H1 (cell line): ENCODE measurements at regions not wholly inside any gene's neighbourhood (a gene's known extent, or its start where the extent isn't known, plus 50 kb on each side); places are given as distances from the start of the nearest gene placed in this dataset.

Experiments used
- CTCF ChIA-PET: fragments of 300-600 bp; sonication (Branson Sonifier 250); formaldehyde crosslinking; loops from one replicate; lab custom pipeline; 2021; ENCODE audit not compliant: partially characterized antibody; lab: Charles Lee
- POLR2A ChIA-PET: fragments of 300-600 bp; sonication (Branson Sonifier 250); formaldehyde crosslinking; loops from one replicate; lab custom pipeline; 2021; ENCODE audit warnings: inconsistent platforms; ENCODE audit not compliant: partially characterized antibody; lab: Charles Lee
- DNase-seq, 2 experiments: peaks; one replicate each; pipeline versions ENCODE4 v3.0.0 to v3.0.0-alpha.2; 2010 to 2022; ENCODE audit warnings: low spot score in 2 of 2, low read depth in 1 of 2, mixed read lengths in 1 of 2
- FAIRE-seq: peaks from 2 replicates; lab custom pipeline; 2011; peaks lifted over from hg19 to GRCh38; lab: Jason Lieb, UNC
- H2AFZ ChIP-seq: 2 replicates; pipeline ENCODE4 v1.8.1; 2012; ENCODE audit warnings: low read length, inconsistent platforms
- H2AK5ac ChIP-seq: 2 replicates; pipeline ENCODE4 v1.6.1; 2013; ENCODE audit warnings: low read depth, low read length
- H2BK120ac ChIP-seq: replicated peaks from 2 replicates; pipeline ENCODE3; 2013; ENCODE audit warnings: low read depth, low read length, inconsistent platforms
- H2BK12ac ChIP-seq: 2 replicates; pipeline ENCODE4 v1.6.1; 2013; ENCODE audit warnings: low read depth, low read length
- H2BK15ac ChIP-seq: 2 replicates; pipeline ENCODE4 v1.6.1; 2013; ENCODE audit warnings: low read length
- H2BK20ac ChIP-seq: 2 replicates; pipeline ENCODE4 v1.6.1; 2013; ENCODE audit warnings: low read length
- H2BK5ac ChIP-seq: 2 replicates; pipeline ENCODE4 v1.6.1; 2013; ENCODE audit warnings: low read depth, low read length
- H3K14ac ChIP-seq: 2 replicates; pipeline ENCODE4 v1.6.1; 2013; ENCODE audit warnings: inconsistent platforms; ENCODE audit not compliant: insufficient read length
- H3K18ac ChIP-seq: 2 replicates; pipeline ENCODE4 v1.6.1; 2013; ENCODE audit warnings: low read length; ENCODE audit errors: extremely low read depth
- H3K23ac ChIP-seq: 2 replicates; pipeline ENCODE4 v1.6.1; 2013; ENCODE audit warnings: inconsistent platforms; ENCODE audit not compliant: insufficient read length
- H3K23me2 ChIP-seq: 2 replicates; pipeline ENCODE4 v1.6.1; 2013; ENCODE audit warnings: low read depth, low read length
- H3K27ac ChIP-seq: 2 replicates; pipeline ENCODE4 v1.6.1; 2011; ENCODE audit warnings: low read depth, low read length, inconsistent platforms
- H3K27me3 ChIP-seq, 4 experiments: replicated peaks in 1 of 4; 1 replicate in 1 of 4; 2 replicates in 3 of 4; pipeline versions ENCODE4 v1.6.1 to v1.8.1; 2011 to 2013; ENCODE audit warnings: low read length in 3 of 4, mild to moderate bottlenecking in 3 of 4, inconsistent platforms in 2 of 4, mixed read lengths in 2 of 4, moderate library complexity in 1 of 4; ENCODE audit not compliant: control insufficient read depth in 3 of 4, insufficient read depth in 3 of 4; ENCODE audit errors: extremely low read depth in 1 of 4
- H3K36me3 ChIP-seq, 4 experiments: 2 replicates each; pipeline versions ENCODE4 v1.6.1 to v1.8.1; 2011 to 2013; ENCODE audit warnings: mild to moderate bottlenecking in 4 of 4, low read length in 3 of 4, moderate library complexity in 2 of 4, control low read depth in 1 of 4, inconsistent platforms in 1 of 4; ENCODE audit not compliant: insufficient read depth in 4 of 4, control insufficient read depth in 2 of 4
- H3K4ac ChIP-seq: replicated peaks from 2 replicates; pipeline ENCODE3; 2013; ENCODE audit warnings: low read length, low read depth, mixed read lengths, inconsistent platforms; ENCODE audit not compliant: insufficient read length
- H3K4me1 ChIP-seq, 4 experiments: replicated peaks in 1 of 4; 1 replicate in 1 of 4; 2 replicates in 3 of 4; pipeline versions ENCODE4 v1.6.1 to v1.8.1; 2011 to 2013; ENCODE audit warnings: low read length in 3 of 4, inconsistent platforms in 2 of 4, mixed read lengths in 1 of 4; ENCODE audit not compliant: insufficient read depth in 4 of 4, control insufficient read depth in 3 of 4
- H3K4me2 ChIP-seq, 2 experiments: 2 replicates each; pipeline versions ENCODE4 v1.6.1 to v1.8.1; 2011 to 2013; ENCODE audit warnings: low read depth in 2 of 2, low read length in 2 of 2, control low read depth in 1 of 2, inconsistent platforms in 1 of 2, mild to moderate bottlenecking in 1 of 2; ENCODE audit not compliant: insufficient read depth in 1 of 2
- H3K4me3 ChIP-seq, 4 experiments: fragments of 200-600, 300-600 bp in 1 of 4; sonication (generic), shearing (Covaris generic), sonication (Bioruptor Twin) in 1 of 4; 2 replicates each; pipeline versions ENCODE4 v1.5.1 to v1.8.1; 2011 to 2016; ENCODE audit warnings: low read length in 4 of 4, low read depth in 3 of 4, control low read depth in 2 of 4, inconsistent platforms in 2 of 4, mild to moderate bottlenecking in 2 of 4, mixed read lengths in 1 of 4, moderate library complexity in 1 of 4; ENCODE audit not compliant: insufficient read depth in 2 of 4; ENCODE audit errors: extremely low read depth in 1 of 4
- H3K56ac ChIP-seq: replicated peaks from 2 replicates; pipeline ENCODE3; 2013; ENCODE audit warnings: low read depth, mild to moderate bottlenecking, mixed read lengths, low read length, inconsistent platforms; ENCODE audit not compliant: insufficient read length
- H3K79me1 ChIP-seq: 2 replicates; pipeline ENCODE4 v1.6.1; 2013; ENCODE audit warnings: low read depth, low read length, control low read depth
- H3K79me2 ChIP-seq, 2 experiments: 2 replicates each; pipeline versions ENCODE4 v1.6.1 to v1.8.1; 2012 to 2013; ENCODE audit warnings: low read length in 2 of 2, mild to moderate bottlenecking in 2 of 2, inconsistent platforms in 1 of 2; ENCODE audit not compliant: insufficient read depth in 2 of 2, control insufficient read depth in 1 of 2
- H3K9ac ChIP-seq, 4 experiments: replicated peaks in 1 of 4; 1 replicate in 1 of 4; 2 replicates in 3 of 4; pipeline versions ENCODE4 v1.6.1 to v1.8.1; 2011 to 2013; ENCODE audit warnings: low read depth in 3 of 4, low read length in 3 of 4, control low read depth in 2 of 4, mild to moderate bottlenecking in 2 of 4, moderate library complexity in 2 of 4, inconsistent platforms in 1 of 4; ENCODE audit errors: extremely low read depth in 1 of 4
- H3K9me3 ChIP-seq, 2 experiments: 2 replicates each; pipeline versions ENCODE4 v1.6.1 to v1.8.1; 2012 to 2013; ENCODE audit warnings: mild to moderate bottlenecking in 2 of 2, moderate library complexity in 2 of 2, control low read depth in 1 of 2, inconsistent platforms in 1 of 2, low read depth in 1 of 2, low read length in 1 of 2, mixed read lengths in 1 of 2; ENCODE audit not compliant: insufficient read depth in 2 of 2
- H4K20me1 ChIP-seq, 2 experiments: replicated peaks in 1 of 2; 2 replicates each; pipeline versions ENCODE3 to v1.8.1; 2011 to 2013; ENCODE audit warnings: inconsistent platforms in 2 of 2, low read length in 2 of 2, mild to moderate bottlenecking in 1 of 2; ENCODE audit not compliant: insufficient read depth in 2 of 2, control insufficient read depth in 1 of 2
- H4K5ac ChIP-seq: 2 replicates; pipeline ENCODE4 v1.6.1; 2013; ENCODE audit warnings: low read length, low read depth, mixed read lengths, inconsistent platforms; ENCODE audit not compliant: insufficient read length
- H4K8ac ChIP-seq: 2 replicates; pipeline ENCODE4 v1.8.0; 2013; ENCODE audit warnings: mild to moderate bottlenecking, moderate library complexity, low read length, inconsistent platforms; ENCODE audit not compliant: insufficient read depth; ENCODE audit errors: extremely low read depth
- H4K91ac ChIP-seq: replicated peaks from 2 replicates; pipeline ENCODE3; 2013; ENCODE audit warnings: low read length, mixed read lengths, inconsistent platforms; ENCODE audit not compliant: insufficient read length
- ATF3 ChIP-seq: IDR thresholded peaks from 2 replicates; pipeline ENCODE4 v1.6.1; 2011; ENCODE audit warnings: low read depth, mild to moderate bottlenecking, low read length; ENCODE audit not compliant: insufficient read depth
- CEBPB ChIP-seq: IDR thresholded peaks from 2 replicates; pipeline ENCODE4 v1.6.1; 2012; ENCODE audit warnings: low read depth, low read length
- CHD2 ChIP-seq: IDR thresholded peaks from 2 replicates; pipeline ENCODE4 v1.6.1; 2012; ENCODE audit warnings: low read length, improper control_type of control experiment
- EZH2 ChIP-seq: fragments of 200-600 bp; sonication (generic); IDR thresholded peaks from 2 replicates; pipeline ENCODE4 v1.7.1; 2012; ENCODE audit warnings: low read depth, mild to moderate bottlenecking, moderate library complexity, low read length, inconsistent platforms; ENCODE audit not compliant: severe bottlenecking
- KDM5A ChIP-seq: fragments of 200-600 bp; IDR thresholded peaks from 2 replicates; pipeline ENCODE4 v1.7.1; 2012; ENCODE audit warnings: mild to moderate bottlenecking, low read length, inconsistent platforms, mixed read lengths
- POLR2A ChIP-seq, 2 experiments: IDR thresholded peaks; 1 replicate in 1 of 2; 2 replicates in 1 of 2; pipeline ENCODE4 v1.6.1; 2011; ENCODE audit warnings: low read depth in 2 of 2, low read length in 2 of 2, mild to moderate bottlenecking in 2 of 2; ENCODE audit errors: control extremely low read depth in 1 of 2
- SP4 ChIP-seq: IDR thresholded peaks from 2 replicates; pipeline ENCODE4 v1.6.1; 2012; ENCODE audit warnings: low read length, inconsistent platforms
- SUZ12 ChIP-seq: fragments of 200-600 bp; sonication (generic); IDR thresholded peaks from 2 replicates; pipeline ENCODE4 v1.6.1; 2012; ENCODE audit warnings: mild to moderate bottlenecking, inconsistent platforms, low read length, moderate library complexity, mixed read lengths
- TAF7 ChIP-seq: optimal IDR thresholded peaks from 2 replicates; pipeline ENCODE3; 2011; ENCODE audit warnings: low read depth, mild to moderate bottlenecking, inconsistent platforms, low read length, moderate library complexity, borderline replicate concordance
- YY1 ChIP-seq: IDR thresholded peaks from 2 replicates; pipeline ENCODE4 v1.6.1; 2011; ENCODE audit warnings: low read depth, mild to moderate bottlenecking, low read length
- WGBS, 2 experiments: shearing (Covaris generic) in 1 of 2; methylation state at CpG; one replicate each; pipeline versions ENCODE4 v1.1.6 to v1.1.7; 2013 to 2015; ENCODE audit warnings: low lambda C conversion rate in 2 of 2, mixed read lengths in 2 of 2, inconsistent platforms in 1 of 2, low coverage in 1 of 2, missing lambda C conversion rate in 1 of 2; ENCODE audit not compliant: insufficient replicate concordance in 2 of 2, insufficient coverage in 1 of 2, insufficient read length in 1 of 2; ENCODE audit errors: extremely low coverage in 1 of 2, missing lambda C conversion rate in 1 of 2; 5-methylcytosine and 5-hydroxymethylcytosine counted together

DNA sequence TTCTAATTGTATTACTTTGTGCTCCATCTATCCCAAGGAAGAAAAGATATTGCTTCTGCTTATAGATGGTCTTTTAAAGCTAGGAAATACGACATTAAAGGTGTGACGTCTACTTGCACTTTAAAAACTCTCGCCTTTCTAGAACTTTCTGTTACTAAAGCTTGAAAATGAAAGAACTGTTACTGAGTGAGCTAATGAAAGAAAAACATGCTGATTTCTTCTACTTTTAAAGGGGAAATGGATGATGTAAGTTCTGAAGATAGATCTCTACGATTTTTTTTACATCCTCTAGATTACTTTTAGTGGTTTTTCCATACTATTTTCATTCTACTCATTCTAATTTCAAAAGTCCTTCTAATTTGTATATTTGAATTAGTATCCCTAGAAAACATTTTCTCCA lies 387.5 kb downstream of the USP25 start:
- H3K9me3 ChIP-seq, result no peaks in the 10 kb centered on the region
- no peaks in the 10 kb centered on the region for H3K4me1 ChIP-seq
- CTCF ChIA-PET, result interaction anchor here (1.4 kb wide), 1 partner anchor 36 kb away, joined by 4 read pairs; no protein-coding TSS in a partner anchor
- H4K8ac ChIP-seq, result no peak overlapping the region
- no peak for FAIRE-seq
- no peaks in the 10 kb centered on the region for H3K23me2 ChIP-seq
- no peak overlapping the region for H2BK15ac ChIP-seq
- no peak overlapping the region for H3K27ac ChIP-seq
- no peaks in the 10 kb centered on the region for H3K79me1 ChIP-seq
- no peak overlapping the region for H2BK5ac ChIP-seq
- H3K18ac ChIP-seq, result no peak overlapping the region
- no peak overlapping the region for H3K56ac ChIP-seq
- WGBS, 2 experiments, result 95% methylated on average over 4 of the region's 4 CpGs; no CpG with 5 or more reads in 1 of the 2 experiments
- no peaks in the 10 kb centered on the region for H4K20me1 ChIP-seq
- no peak overlapping the region for H2AK5ac ChIP-seq
- DNase-seq, result no peak
- no peak overlapping the region for H3K9ac ChIP-seq
- H3K14ac ChIP-seq, result no peak overlapping the region
- no peak overlapping the region for H3K4me3 ChIP-seq
- H3K27me3 ChIP-seq, result no peaks in the 10 kb centered on the region
- no peak overlapping the region for H3K23ac ChIP-seq
- no peaks in the 10 kb centered on the region for H3K36me3 ChIP-seq
- no peak overlapping the region for H3K4ac ChIP-seq
- H2BK12ac ChIP-seq, result no peak overlapping the region
- no peak overlapping the region for H2BK120ac ChIP-seq
- H4K91ac ChIP-seq, result no peak overlapping the region
- H2AFZ ChIP-seq, result no peak overlapping the region
- TF ChIP-seq ATF3 (no peak), TAF7 (no peak), CHD2 (no peak), SUZ12 (no peak), KDM5A (no peak), EZH2 (no peak), CEBPB (no peak), YY1 (no peak), POLR2A (IDR thresholded peaks at IDR 0.05; ENCODE audit: control extremely low read depth in 1 of 2, low read depth in 2 of 2, low read length in 2 of 2) (no peak), SP4 (no peak)
- POLR2A ChIA-PET, result no interaction called here
- H3K4me2 ChIP-seq, result no peak overlapping the region
- H2BK20ac ChIP-seq, result no peak overlapping the region
- H3K79me2 ChIP-seq, result no peaks in the 10 kb centered on the region
- no peak overlapping the region for H4K5ac ChIP-seq
